H9 (cell line): ENCODE measurements at regions not wholly inside any gene's neighbourhood (a gene's known extent, or its start where the extent isn't known, plus 50 kb on each side); places are given as distances from the start of the nearest gene placed in this dataset.
"Not testable (repeated sequence)": the region's sequence is repeated elsewhere in the genome, so short reads cannot be mapped to it uniquely, and the experiment has no call there.

Experiments
- DNase-seq: peaks from one replicate; pipeline ENCODE4 v3.0.0-alpha.2; 2017
- H2AFZ ChIP-seq: one replicate; pipeline ENCODE4 v1.6.1; 2013; ENCODE audit warnings: mild to moderate bottlenecking, low read length, control low read depth, moderate library complexity
- H2AK5ac ChIP-seq: 2 replicates; pipeline ENCODE4 v1.6.1; 2013; ENCODE audit warnings: low read length, control low read depth, mixed read lengths; ENCODE audit not compliant: insufficient read length
- H2BK120ac ChIP-seq: one replicate; pipeline ENCODE4 v1.6.1; 2013; ENCODE audit warnings: low read depth, mild to moderate bottlenecking, low read length, control low read depth, inconsistent platforms; ENCODE audit not compliant: poor library complexity, severe bottlenecking
- H2BK12ac ChIP-seq: 2 replicates; pipeline ENCODE4 v1.6.1; 2013; ENCODE audit warnings: low read length, control low read depth, mixed read lengths, low read depth; ENCODE audit not compliant: insufficient read length
- H2BK15ac ChIP-seq: 2 replicates; pipeline ENCODE4 v1.6.1; 2013; ENCODE audit warnings: low read depth, low read length, control low read depth
- H2BK20ac ChIP-seq: one replicate; pipeline ENCODE4 v1.6.1; 2013; ENCODE audit warnings: low read depth, mild to moderate bottlenecking, low read length, control low read depth, inconsistent platforms; ENCODE audit not compliant: poor library complexity, severe bottlenecking
- H2BK5ac ChIP-seq: 2 replicates; pipeline ENCODE4 v1.6.1; 2013; ENCODE audit warnings: low read length, control low read depth, mixed read lengths; ENCODE audit not compliant: insufficient read length
- H3K14ac ChIP-seq: 2 replicates; pipeline ENCODE4 v1.6.1; 2013; ENCODE audit warnings: low read length, control low read depth; ENCODE audit not compliant: insufficient read depth
- H3K18ac ChIP-seq: 2 replicates; pipeline ENCODE4 v1.6.1; 2013; ENCODE audit warnings: low read depth, mild to moderate bottlenecking, mixed read lengths, low read length, control low read depth; ENCODE audit not compliant: insufficient read length
- H3K23ac ChIP-seq: 2 replicates; pipeline ENCODE4 v1.6.1; 2013; ENCODE audit warnings: low read length, control low read depth, mixed read lengths, low read depth; ENCODE audit not compliant: insufficient read length
- H3K23me2 ChIP-seq: 2 replicates; pipeline ENCODE4 v1.6.1; 2013; ENCODE audit warnings: low read depth, mild to moderate bottlenecking, mixed read lengths, low read length, control low read depth; ENCODE audit not compliant: insufficient read length, poor library complexity, severe bottlenecking
- H3K27ac ChIP-seq: 2 replicates; pipeline ENCODE4 v1.5.1; 2013; ENCODE audit warnings: low read length, control low read depth, mixed read lengths, low read depth; ENCODE audit not compliant: insufficient read length
- H3K27me3 ChIP-seq: 2 replicates; pipeline ENCODE4 v1.6.1; 2013; ENCODE audit warnings: low read length, control low read depth, inconsistent platforms; ENCODE audit not compliant: insufficient read depth
- H3K4ac ChIP-seq: 2 replicates; pipeline ENCODE4 v1.6.1; 2013; ENCODE audit warnings: low read depth, mild to moderate bottlenecking, control low read depth, inconsistent platforms, low read length, moderate library complexity
- H3K4me1 ChIP-seq: 2 replicates; pipeline ENCODE4 v1.6.1; 2013; ENCODE audit warnings: low read length, control low read depth, inconsistent platforms; ENCODE audit not compliant: insufficient read depth
- H3K4me2 ChIP-seq: 2 replicates; pipeline ENCODE4 v1.6.1; 2013; ENCODE audit warnings: low read length, control low read depth, mixed read lengths; ENCODE audit not compliant: insufficient read length, insufficient read depth
- H3K56ac ChIP-seq: 2 replicates; pipeline ENCODE4 v1.6.1; 2013; ENCODE audit warnings: low read depth, mild to moderate bottlenecking, mixed read lengths, low read length, control low read depth; ENCODE audit not compliant: insufficient read length
- H3K79me1 ChIP-seq: 2 replicates; pipeline ENCODE4 v1.6.1; 2013; ENCODE audit warnings: low read depth, mild to moderate bottlenecking, moderate library complexity, low read length, control low read depth, inconsistent platforms; ENCODE audit not compliant: insufficient read depth, poor library complexity, severe bottlenecking
- H3K79me2 ChIP-seq: 2 replicates; pipeline ENCODE4 v1.6.1; 2013; ENCODE audit warnings: low read length, control low read depth, inconsistent platforms; ENCODE audit not compliant: insufficient read depth
- H3K9ac ChIP-seq: 2 replicates; pipeline ENCODE4 v1.6.1; 2013; ENCODE audit warnings: low read length, control low read depth, mixed read lengths; ENCODE audit not compliant: insufficient read length; ENCODE audit errors: extremely low read depth
- H3K9me3 ChIP-seq: one replicate; pipeline ENCODE4 v1.6.1; 2013; ENCODE audit warnings: low read depth, low read length, inconsistent platforms; ENCODE audit not compliant: control insufficient read depth
- H3T11ph ChIP-seq: one replicate; pipeline ENCODE4 v1.6.1; 2013; ENCODE audit warnings: mild to moderate bottlenecking, low read length, control low read depth, inconsistent platforms
- H4K20me1 ChIP-seq: one replicate; pipeline ENCODE4 v1.6.1; 2013; ENCODE audit not compliant: control insufficient read depth, insufficient read length, insufficient read depth
- H4K5ac ChIP-seq: 2 replicates; pipeline ENCODE4 v1.6.1; 2013; ENCODE audit warnings: low read depth, mild to moderate bottlenecking, mixed read lengths, low read length, control low read depth; ENCODE audit not compliant: insufficient read length
- H4K8ac ChIP-seq: replicated peaks from 2 replicates; pipeline ENCODE4 v1.6.1; 2013; ENCODE audit warnings: low read length, control low read depth, mixed read lengths, low read depth; ENCODE audit not compliant: insufficient read length
- H4K91ac ChIP-seq: 2 replicates; pipeline ENCODE4 v1.6.1; 2013; ENCODE audit warnings: low read depth, mild to moderate bottlenecking, moderate library complexity, mixed read lengths, low read length, control low read depth; ENCODE audit not compliant: insufficient read length
- H3K27ac Mint-ChIP-seq, 3 experiments: 2 replicates in 2 of 3; 3 replicates in 1 of 3; pipeline ENCODE4 v1.8.0; 2020 to 2021; ENCODE audit warnings: mixed read lengths in 3 of 3, mild to moderate bottlenecking in 1 of 3, moderate library complexity in 1 of 3
- H3K27me3 Mint-ChIP-seq: 2 replicates; pipeline ENCODE4 v1.8.0; 2021; ENCODE audit warnings: low read depth, mild to moderate bottlenecking, moderate library complexity, mixed read lengths
- H3K36me3 Mint-ChIP-seq, 3 experiments: 2 replicates in 2 of 3; 3 replicates in 1 of 3; pipeline ENCODE4 v1.8.0; 2020 to 2021; ENCODE audit warnings: low read depth in 3 of 3, mixed read lengths in 3 of 3; ENCODE audit not compliant: insufficient read depth in 1 of 3
- H3K4me1 Mint-ChIP-seq, 2 experiments: 2 replicates each; pipeline ENCODE4 v1.8.0; 2020; ENCODE audit warnings: mixed read lengths in 2 of 2
- H3K4me3 Mint-ChIP-seq, 2 experiments: 2 replicates in 1 of 2; 3 replicates in 1 of 2; pipeline ENCODE4 v1.8.0; 2020 to 2021; ENCODE audit warnings: mild to moderate bottlenecking in 2 of 2, mixed read lengths in 2 of 2, moderate library complexity in 1 of 2
- H3K9me3 Mint-ChIP-seq, 2 experiments: 2 replicates in 1 of 2; 3 replicates in 1 of 2; pipeline ENCODE4 v1.8.0; 2020; ENCODE audit warnings: mild to moderate bottlenecking in 2 of 2, mixed read lengths in 2 of 2, moderate library complexity in 1 of 2
- CTCF ChIP-seq: fragments of 200-600 bp; sonication (generic); conservative IDR thresholded peaks from 3 replicates; pipeline ENCODE4 v1.8.0; 2021; ENCODE audit warnings: antibody characterized with exemption, mild to moderate bottlenecking
- WGBS: extraction: QIAGEN DNeasy Blood & Tissue Kit; methylation state at CpG from one replicate; pipeline ENCODE4 v1.1.7; 2013; ENCODE audit warnings: missing lambda C conversion rate, low lambda C conversion rate, mixed read lengths; ENCODE audit not compliant: insufficient read length; ENCODE audit errors: extremely low coverage; 5-methylcytosine and 5-hydroxymethylcytosine counted together

- H3K79me2 ChIP-seq, result no peaks in the 10 kb centered on the region
- H2BK5ac ChIP-seq, result no peak overlapping the region
- no peak overlapping the region for H3K27ac Mint-ChIP-seq
- no peak overlapping the region for H3K4ac ChIP-seq
- H3K23ac ChIP-seq, result no peak overlapping the region
- TF ChIP-seq CTCF, result no peak
- H3K9ac ChIP-seq, result no peak overlapping the region
- H3K14ac ChIP-seq, result no peak overlapping the region
- no peak for DNase-seq
- no peaks in the 10 kb centered on the region for H3K23me2 ChIP-seq
- no peak overlapping the region for H2BK12ac ChIP-seq
- no peak overlapping the region for H4K8ac ChIP-seq
- no peak overlapping the region for H3K18ac ChIP-seq
- H3K79me1 ChIP-seq, result no peaks in the 10 kb centered on the region
- no peak overlapping the region for H2AK5ac ChIP-seq
- no peak overlapping the region for H3K4me3 Mint-ChIP-seq
- H2BK20ac ChIP-seq, result no peak overlapping the region
- H3K56ac ChIP-seq, result no peak overlapping the region
- H3K4me1 Mint-ChIP-seq, result peaks cover 5 to 7% of the 10 kb centered on the region in 2 experiments; a peak in 3 of 4 replicates
- H4K91ac ChIP-seq, result no peak overlapping the region
- H3K36me3 Mint-ChIP-seq, result peaks cover 4 to 15% (median 13%) of the 10 kb centered on the region in 3 experiments
- H3K4me2 ChIP-seq, result no peak overlapping the region
- H3K27ac ChIP-seq, result no peak overlapping the region
- peaks cover 5 to 9% of the 10 kb centered on the region in 2 experiments for H3K9me3 Mint-ChIP-seq
- no peak overlapping the region for H2BK15ac ChIP-seq
- H2AFZ ChIP-seq, result no peak overlapping the region
- no peaks in the 10 kb centered on the region for H3K4me1 ChIP-seq
- H4K5ac ChIP-seq, result no peak overlapping the region
- H3T11ph ChIP-seq, result no peak overlapping the region
- no peaks in the 10 kb centered on the region for H3K27me3 ChIP-seq
- H3K27me3 Mint-ChIP-seq, result no peaks in the 10 kb centered on the region; the same call in 1 of the 2 replicates
- no peaks in the 10 kb centered on the region for H3K9me3 ChIP-seq
- no peak overlapping the region for H2BK120ac ChIP-seq
- H4K20me1 ChIP-seq, result no peaks in the 10 kb centered on the region
Measured at GRCh38 chr5:125685771-125686170, 737.4 kb upstream of the GRAMD2B start.

GRCh38 chr5:125691738-125692530 is 731.3 kb upstream of the GRAMD2B start:
- H3K4me1 Mint-ChIP-seq, H3K14ac ChIP-seq, H3K56ac ChIP-seq, H3K27ac Mint-ChIP-seq, H2BK12ac ChIP-seq, H3K23ac ChIP-seq, H3K9ac ChIP-seq, H2AFZ ChIP-seq, H4K8ac ChIP-seq, H3T11ph ChIP-seq, H2BK5ac ChIP-seq, H2BK20ac ChIP-seq, H3K27ac ChIP-seq, H3K27me3 ChIP-seq, H4K20me1 ChIP-seq, H3K4me2 ChIP-seq, H3K9me3 ChIP-seq, H4K91ac ChIP-seq, H3K18ac ChIP-seq, H3K79me2 ChIP-seq, H3K4me3 Mint-ChIP-seq, H3K23me2 ChIP-seq, H2BK120ac ChIP-seq, H3K4me1 ChIP-seq, H3K79me1 ChIP-seq, H2BK15ac ChIP-seq, H3K27me3 Mint-ChIP-seq, H3K4ac ChIP-seq, DNase-seq, H4K5ac ChIP-seq, H2AK5ac ChIP-seq: not testable (repeated sequence)
- WGBS, result no CpG with 5 or more reads among the region's 7 CpGs
- peaks cover 28 to 30% of the 10 kb centered on the region in 2 experiments for H3K9me3 Mint-ChIP-seq
- peaks cover 22 to 30% (median 25%) of the 10 kb centered on the region in 3 experiments for H3K36me3 Mint-ChIP-seq
